ENCODE measurements at regions not wholly inside any gene's neighbourhood (a gene's known extent, or its start where the extent isn't known, plus 50 kb on each side); places are given as distances from the start of the nearest gene placed in this dataset.

DNA sequence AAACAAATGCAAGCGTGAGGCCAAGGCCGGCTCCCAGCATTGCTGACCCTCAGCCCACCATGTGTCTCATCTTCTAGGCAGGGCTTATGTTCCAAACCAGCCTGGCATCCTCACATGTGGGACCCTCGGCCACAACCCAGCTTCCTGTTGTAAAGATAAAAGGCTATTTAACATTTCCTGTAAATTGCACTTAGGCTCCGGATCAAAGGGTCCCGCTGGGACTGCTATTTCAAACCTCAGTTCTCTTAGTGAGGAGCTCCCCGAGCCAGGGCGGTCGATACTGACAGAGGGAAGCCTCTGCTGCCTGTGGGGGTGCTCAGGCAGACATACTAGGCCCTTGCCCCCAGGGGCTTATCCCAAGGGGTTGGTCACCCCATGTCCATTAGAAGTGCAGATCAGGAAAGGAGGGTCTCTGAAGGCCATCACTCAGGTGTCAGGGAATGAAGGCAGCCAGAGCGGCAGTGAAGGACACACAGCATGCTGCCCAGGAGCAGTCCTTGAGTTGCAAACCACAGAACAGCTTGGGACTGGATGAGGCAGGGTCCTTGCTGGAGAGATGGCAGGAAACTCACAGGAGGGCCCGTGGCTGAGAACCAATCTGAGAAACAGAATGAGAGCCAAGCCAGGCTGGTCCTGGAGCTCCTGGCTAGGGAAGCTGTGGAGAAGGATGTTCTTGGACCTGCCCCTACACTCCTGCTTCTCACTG, 239.9 kb downstream of the TLE3 start:
- no peak overlapping the region for H3K4me3 ChIP-seq (ENCODE audit: control insufficient read depth, low read depth, low read length)
- TF ChIP-seq, protein P1, sequence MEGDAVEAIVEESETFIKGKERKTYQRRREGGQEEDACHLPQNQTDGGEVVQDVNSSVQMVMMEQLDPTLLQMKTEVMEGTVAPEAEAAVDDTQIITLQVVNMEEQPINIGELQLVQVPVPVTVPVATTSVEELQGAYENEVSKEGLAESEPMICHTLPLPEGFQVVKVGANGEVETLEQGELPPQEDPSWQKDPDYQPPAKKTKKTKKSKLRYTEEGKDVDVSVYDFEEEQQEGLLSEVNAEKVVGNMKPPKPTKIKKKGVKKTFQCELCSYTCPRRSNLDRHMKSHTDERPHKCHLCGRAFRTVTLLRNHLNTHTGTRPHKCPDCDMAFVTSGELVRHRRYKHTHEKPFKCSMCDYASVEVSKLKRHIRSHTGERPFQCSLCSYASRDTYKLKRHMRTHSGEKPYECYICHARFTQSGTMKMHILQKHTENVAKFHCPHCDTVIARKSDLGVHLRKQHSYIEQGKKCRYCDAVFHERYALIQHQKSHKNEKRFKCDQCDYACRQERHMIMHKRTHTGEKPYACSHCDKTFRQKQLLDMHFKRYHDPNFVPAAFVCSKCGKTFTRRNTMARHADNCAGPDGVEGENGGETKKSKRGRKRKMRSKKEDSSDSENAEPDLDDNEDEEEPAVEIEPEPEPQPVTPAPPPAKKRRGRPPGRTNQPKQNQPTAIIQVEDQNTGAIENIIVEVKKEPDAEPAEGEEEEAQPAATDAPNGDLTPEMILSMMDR (conservative IDR thresholded peaks at IDR 0.05; ENCODE audit: control insufficient read depth, insufficient read depth, low read depth, low read length): no peak
- no peak for DNase-seq (ENCODE audit: low read depth)

DNA sequence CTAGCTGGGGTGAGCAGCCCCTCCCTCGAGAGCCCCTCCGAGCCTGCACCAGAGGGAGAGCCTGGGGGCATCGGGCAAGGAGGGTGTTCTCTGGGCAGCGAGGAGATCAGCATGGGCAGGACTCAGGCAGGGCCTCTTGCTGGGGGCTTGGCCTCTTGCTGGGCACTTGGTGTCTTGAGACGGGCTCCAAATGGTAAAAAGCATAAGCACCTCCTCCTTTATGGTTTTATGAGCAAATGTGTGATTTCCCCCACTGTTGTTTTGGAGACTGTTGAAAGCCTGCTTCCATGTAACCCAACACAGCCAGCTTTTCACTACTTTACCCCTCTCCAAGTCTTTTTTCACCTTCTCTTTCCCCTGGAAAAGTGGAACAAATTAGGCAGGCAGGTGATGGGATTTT, 239.3 kb downstream of the TLE3 start:
- H3K4me3 ChIP-seq (ENCODE audit: control insufficient read depth, low read depth, low read length): no peak overlapping the region
- no peak for DNase-seq (ENCODE audit: low read depth)
- TF ChIP-seq, protein P1 (conservative IDR thresholded peaks at IDR 0.05; ENCODE audit: control insufficient read depth, insufficient read depth, low read depth, low read length): no peak

DNA sequence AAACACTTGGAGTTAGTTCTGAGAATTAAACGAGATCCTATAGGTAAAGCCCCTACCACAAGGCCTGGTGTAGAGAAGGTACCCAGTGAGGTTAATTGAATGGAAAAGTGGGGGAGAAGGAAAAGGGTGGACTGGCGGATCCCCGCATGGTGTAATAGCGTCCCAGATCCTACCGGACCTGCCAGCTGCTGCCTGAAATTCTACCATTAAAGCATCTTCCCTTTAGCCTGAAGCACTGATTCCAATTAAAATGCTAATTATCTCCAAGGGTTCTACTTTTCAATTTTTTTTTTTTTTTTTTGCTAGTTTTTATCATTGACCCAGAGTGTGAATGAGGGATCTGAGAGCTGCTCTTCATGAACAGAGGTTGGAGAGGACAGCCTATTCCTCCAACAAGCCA, 237.9 kb downstream of the TLE3 start:
- DNase-seq (ENCODE audit: low read depth): no peak
- H3K4me3 ChIP-seq (ENCODE audit: control insufficient read depth, low read depth, low read length): no peak overlapping the region
- TF ChIP-seq, protein P1 (conservative IDR thresholded peaks at IDR 0.05; ENCODE audit: control insufficient read depth, insufficient read depth, low read depth, low read length): no peak

DNA sequence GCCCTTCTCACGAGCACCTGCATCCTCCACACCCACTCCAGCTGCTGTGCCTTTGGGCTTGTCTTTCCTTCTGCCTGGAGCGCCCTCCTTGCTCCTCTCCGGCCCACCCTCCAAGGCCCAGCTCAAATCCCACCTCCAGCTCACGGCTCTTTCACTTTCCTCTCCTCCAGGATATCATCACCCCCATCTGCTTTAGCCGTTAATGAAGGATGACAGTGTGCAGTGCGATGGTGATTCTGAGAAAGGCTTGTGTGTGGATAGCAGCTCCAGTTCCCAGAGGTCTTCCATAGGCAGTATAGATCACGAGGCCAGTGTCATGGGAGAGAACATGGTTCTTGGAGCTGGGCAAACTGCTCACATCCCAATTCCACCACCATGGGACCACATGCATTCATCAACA, 237.4 kb downstream of the TLE3 start:
- TF ChIP-seq, protein P1 (conservative IDR thresholded peaks at IDR 0.05; ENCODE audit: control insufficient read depth, insufficient read depth, low read depth, low read length): no peak
- no peak for DNase-seq (ENCODE audit: low read depth)
- H3K4me3 ChIP-seq (ENCODE audit: control insufficient read depth, low read depth, low read length): no peak overlapping the region

DNA sequence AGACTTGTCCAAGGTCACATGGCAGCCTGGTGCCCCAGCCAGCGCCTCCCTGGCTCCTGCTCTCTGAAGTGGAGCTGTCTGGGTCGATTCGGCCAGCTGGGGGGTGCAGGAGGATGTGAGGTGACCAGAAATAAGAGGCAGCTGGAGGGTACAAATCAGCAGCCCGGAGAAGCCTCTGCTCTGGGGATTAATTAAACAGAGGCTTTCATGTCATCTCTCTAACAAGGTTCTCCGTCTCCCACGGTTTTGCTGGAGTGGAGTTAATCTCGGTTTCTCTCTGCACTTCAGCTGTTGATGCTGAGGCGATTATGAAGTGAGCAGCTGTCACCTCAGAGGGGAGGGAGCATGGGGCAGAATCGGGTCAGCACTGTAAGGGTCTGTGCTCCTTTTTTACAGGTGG, 236.8 kb downstream of the TLE3 start:
- DNase-seq (ENCODE audit: low read depth): no peak
- no peak overlapping the region for H3K4me3 ChIP-seq (ENCODE audit: control insufficient read depth, low read depth, low read length)
- TF ChIP-seq, protein P1 (conservative IDR thresholded peaks at IDR 0.05; ENCODE audit: control insufficient read depth, insufficient read depth, low read depth, low read length): no peak

DNA sequence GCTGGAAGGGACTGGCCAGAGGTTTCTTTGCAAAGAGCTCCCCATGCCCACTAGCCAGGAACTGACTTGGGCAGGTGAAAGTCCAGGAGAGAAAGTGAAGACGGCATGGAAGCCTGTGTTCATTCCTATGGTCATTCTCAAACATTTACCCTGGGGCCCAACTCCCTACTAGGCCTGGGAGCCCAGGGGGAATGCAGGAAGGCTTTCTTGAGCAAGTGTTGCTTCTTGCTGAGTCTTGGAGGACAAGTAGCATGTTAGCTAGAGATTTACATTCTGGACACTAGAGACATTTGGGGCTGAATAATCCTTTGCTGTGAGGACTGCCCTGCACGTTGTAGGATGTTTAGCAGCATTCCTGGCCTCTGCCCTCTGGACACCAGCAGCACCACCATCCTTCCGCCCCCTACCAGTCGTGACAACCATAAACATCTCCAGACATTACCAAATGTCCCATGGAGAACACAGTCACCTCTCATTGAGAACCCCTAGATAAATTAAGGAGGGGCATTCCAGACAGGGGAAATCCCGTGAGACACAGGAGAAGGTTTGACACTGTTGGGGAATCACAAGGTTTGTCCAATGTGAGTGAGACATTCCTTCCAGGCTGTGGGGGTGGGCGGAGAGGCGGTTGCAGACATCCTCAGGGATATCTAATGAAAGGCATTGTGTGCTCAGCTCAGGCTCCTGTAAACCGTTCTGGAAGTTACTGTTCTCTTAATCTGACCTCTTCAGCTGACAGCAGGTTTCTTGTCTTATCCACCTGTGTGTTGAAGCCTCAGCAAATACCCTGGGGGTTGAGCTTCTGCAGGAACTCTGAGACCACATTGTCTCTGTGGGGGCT, 236.2 kb downstream of the TLE3 start:
- TF ChIP-seq, protein P1 (conservative IDR thresholded peaks at IDR 0.05; ENCODE audit: control insufficient read depth, insufficient read depth, low read depth, low read length): no peak
- DNase-seq (ENCODE audit: low read depth): no peak
- no peak overlapping the region for H3K4me3 ChIP-seq (ENCODE audit: control insufficient read depth, low read depth, low read length)

Measured in fibroblast of mammary gland (primary cell).